ENCODE measurements at regions not wholly inside any gene's neighbourhood (a gene's known extent, or its start where the extent isn't known, plus 50 kb on each side); places are given as distances from the start of the nearest gene placed in this dataset.
A peak's percentile ranks its signal among the peaks of the same experiment; 100 is the strongest.

GRCh38 chr4:171448358-171448757, 364.8 kb upstream of the GALNTL6 start:
- no peaks in the 10 kb centered on the region for H3K27me3 Mint-ChIP-seq
- no peak overlapping the region for H3K4me3 Mint-ChIP-seq
- DNase-seq: no peak
- no peaks in the 10 kb centered on the region for H3K9me3 Mint-ChIP-seq
- H3K36me3 Mint-ChIP-seq: no peaks in the 10 kb centered on the region
- no peak overlapping the region for H3K27ac Mint-ChIP-seq
- no peaks in the 10 kb centered on the region for H3K4me1 Mint-ChIP-seq
- no peak for ATAC-seq (replicated peaks)

GRCh38 chr4:171441300-171441941, 371.8 kb upstream of the GALNTL6 start:
- no peaks in the 10 kb centered on the region for H3K9me3 Mint-ChIP-seq
- DNase-seq: no peak
- H3K4me1 Mint-ChIP-seq: peaks cover 0 to 4% of the 10 kb centered on the region in 2 donors
- ATAC-seq (replicated peaks): no peak
- H3K36me3 Mint-ChIP-seq: no peaks in the 10 kb centered on the region
- H3K27me3 Mint-ChIP-seq: no peaks in the 10 kb centered on the region
- no peak overlapping the region for H3K4me3 Mint-ChIP-seq
- H3K27ac Mint-ChIP-seq: no peak overlapping the region

- Mint-ChIP-seq H3K27me3 (no peaks in the 10 kb centered on the region), H3K9me3 (peaks cover 0 to 4% of the 10 kb centered on the region in 2 donors), H3K4me1 (peaks cover 3 to 6% of the 10 kb centered on the region in 2 donors), H3K4me3 (no peak overlapping the region), H3K36me3 (no peaks in the 10 kb centered on the region), H3K27ac (no peak overlapping the region)
- DNase-seq (no peak), ATAC-seq (replicated peaks) (no peak)
These were observed 379.5 kb upstream of the GALNTL6 start for GRCh38 chr4:171433674-171434073.

GRCh38 chr4:171432536-171432935, 380.7 kb upstream of the GALNTL6 start:
- DNase-seq (no peak), ATAC-seq (replicated peaks) (no peak)
- Mint-ChIP-seq H3K36me3 (no peaks in the 10 kb centered on the region), H3K27me3 (no peaks in the 10 kb centered on the region), H3K27ac (no peak overlapping the region), H3K4me3 (no peak overlapping the region), H3K4me1 (peaks cover 3 to 6% of the 10 kb centered on the region in 2 donors), H3K9me3 (peaks cover 0 to 4% of the 10 kb centered on the region in 2 donors)

GRCh38 chr4:171430495-171430894, 382.7 kb upstream of the GALNTL6 start:
- no peaks in the 10 kb centered on the region for H3K27me3 Mint-ChIP-seq
- peaks cover 3 to 6% of the 10 kb centered on the region in 2 donors for H3K4me1 Mint-ChIP-seq
- H3K36me3 Mint-ChIP-seq: no peaks in the 10 kb centered on the region
- peaks cover 0 to 4% of the 10 kb centered on the region in 2 donors for H3K9me3 Mint-ChIP-seq
- DNase-seq: no peak
- ATAC-seq (replicated peaks): peak; percentile 59 to 81
- H3K27ac Mint-ChIP-seq: no peak overlapping the region
- no peak overlapping the region for H3K4me3 Mint-ChIP-seq

- Mint-ChIP-seq H3K27ac (no peak overlapping the region), H3K4me3 (no peak overlapping the region), H3K4me1 (no peaks in the 10 kb centered on the region), H3K36me3 (peaks cover 0 to 3% of the 10 kb centered on the region in 2 donors), H3K27me3 (no peaks in the 10 kb centered on the region), H3K9me3 (peaks cover 6 to 7% of the 10 kb centered on the region in 2 donors)
- ATAC-seq (replicated peaks): no peak
- no peak for DNase-seq
These were observed 416.0 kb upstream of the GALNTL6 start for GRCh38 chr4:171397175-171397574.

GRCh38 chr4:171390626-171391025, 422.6 kb upstream of the GALNTL6 start:
- no peak overlapping the region for H3K4me3 Mint-ChIP-seq
- no peak for DNase-seq
- H3K4me1 Mint-ChIP-seq: no peaks in the 10 kb centered on the region
- peaks cover 5 to 6% of the 10 kb centered on the region in 2 donors for H3K9me3 Mint-ChIP-seq
- H3K36me3 Mint-ChIP-seq: no peaks in the 10 kb centered on the region
- H3K27ac Mint-ChIP-seq: no peak overlapping the region
- no peaks in the 10 kb centered on the region for H3K27me3 Mint-ChIP-seq
- ATAC-seq (replicated peaks): no peak

GRCh38 chr4:171378323-171378722, 434.9 kb upstream of the GALNTL6 start:
- Mint-ChIP-seq H3K27ac (no peak overlapping the region), H3K36me3 (no peaks in the 10 kb centered on the region), H3K9me3 (no peaks in the 10 kb centered on the region), H3K4me1 (no peaks in the 10 kb centered on the region), H3K4me3 (no peak overlapping the region), H3K27me3 (no peaks in the 10 kb centered on the region)
- ATAC-seq (replicated peaks) (no peak), DNase-seq (no peak)

GRCh38 chr4:171376724-171377123, 436.5 kb upstream of the GALNTL6 start:
- H3K27me3 Mint-ChIP-seq: no peaks in the 10 kb centered on the region
- no peak for ATAC-seq (replicated peaks)
- H3K27ac Mint-ChIP-seq: no peak overlapping the region
- H3K36me3 Mint-ChIP-seq: no peaks in the 10 kb centered on the region
- H3K9me3 Mint-ChIP-seq: no peaks in the 10 kb centered on the region
- no peak overlapping the region for H3K4me3 Mint-ChIP-seq
- DNase-seq: no peak
- no peaks in the 10 kb centered on the region for H3K4me1 Mint-ChIP-seq

GRCh38 chr4:171353535-171353934, 459.7 kb upstream of the GALNTL6 start:
- H3K9me3 Mint-ChIP-seq: no peaks in the 10 kb centered on the region
- no peak overlapping the region for H3K27ac Mint-ChIP-seq
- H3K4me1 Mint-ChIP-seq: no peaks in the 10 kb centered on the region
- no peaks in the 10 kb centered on the region for H3K27me3 Mint-ChIP-seq
- DNase-seq (no peak), ATAC-seq (replicated peaks) (no peak)
- no peaks in the 10 kb centered on the region for H3K36me3 Mint-ChIP-seq
- no peak overlapping the region for H3K4me3 Mint-ChIP-seq

GRCh38 chr4:171348090-171348489, 465.1 kb upstream of the GALNTL6 start:
- ATAC-seq (replicated peaks) (no peak), DNase-seq (no peak)
- Mint-ChIP-seq H3K27me3 (no peaks in the 10 kb centered on the region), H3K4me1 (no peaks in the 10 kb centered on the region), H3K27ac (no peak overlapping the region), H3K9me3 (no peaks in the 10 kb centered on the region), H3K36me3 (no peaks in the 10 kb centered on the region), H3K4me3 (no peak overlapping the region)

GRCh38 chr4:171342646-171343045, 470.6 kb upstream of the GALNTL6 start:
- no peaks in the 10 kb centered on the region for H3K9me3 Mint-ChIP-seq
- no peak overlapping the region for H3K27ac Mint-ChIP-seq
- ATAC-seq (replicated peaks) (no peak), DNase-seq (no peak)
- H3K36me3 Mint-ChIP-seq: no peaks in the 10 kb centered on the region
- H3K4me3 Mint-ChIP-seq: no peak overlapping the region
- no peaks in the 10 kb centered on the region for H3K27me3 Mint-ChIP-seq
- no peaks in the 10 kb centered on the region for H3K4me1 Mint-ChIP-seq

GRCh38 chr4:171340258-171340657, 472.9 kb upstream of the GALNTL6 start:
- Mint-ChIP-seq H3K4me3 (no peak overlapping the region), H3K4me1 (peaks cover 0 to under 1% of the 10 kb centered on the region in 2 donors), H3K9me3 (peaks cover 0 to 1% of the 10 kb centered on the region in 2 donors), H3K36me3 (no peaks in the 10 kb centered on the region), H3K27me3 (no peaks in the 10 kb centered on the region), H3K27ac (no peak overlapping the region)
- no peak for ATAC-seq (replicated peaks)
- DNase-seq: no peak

- no peaks in the 10 kb centered on the region for H3K27me3 Mint-ChIP-seq
- DNase-seq: peak; percentile 11
- peaks cover 15 to 20% of the 10 kb centered on the region in 2 donors for H3K9me3 Mint-ChIP-seq
- H3K4me1 Mint-ChIP-seq: peaks cover 9 to 22% of the 10 kb centered on the region in 2 donors
- peak overlapping the region in 1 of 2 donors; percentile 34 for H3K4me3 Mint-ChIP-seq
- H3K36me3 Mint-ChIP-seq: peaks cover 3% of the 10 kb centered on the region in 2 donors
- ATAC-seq (replicated peaks): peak; percentile 97 to 98
- H3K27ac Mint-ChIP-seq: no peak overlapping the region
These were observed 478.7 kb upstream of the GALNTL6 start for GRCh38 chr4:171334549-171334948.

- H3K36me3 Mint-ChIP-seq: no peaks in the 10 kb centered on the region
- ATAC-seq (replicated peaks) (no peak), DNase-seq (no peak)
- H3K4me1 Mint-ChIP-seq: no peaks in the 10 kb centered on the region
- H3K27me3 Mint-ChIP-seq: no peaks in the 10 kb centered on the region
- H3K27ac Mint-ChIP-seq: no peak overlapping the region
- H3K9me3 Mint-ChIP-seq: peaks cover 4 to 6% of the 10 kb centered on the region in 2 donors
- H3K4me3 Mint-ChIP-seq: no peak overlapping the region
These were observed 504.5 kb upstream of the GALNTL6 start for GRCh38 chr4:171308661-171309060.

All from stimulated activated naive B cell treated with anti-CD40 and anti-IgM and Interleukin-4, amounts not matched to agents 10 μg/mL and 1 μg/mL and 100 μg/mL, for 72 hours (primary cell).